Lung (tissue), 11 donors: ENCODE measurements at regions not wholly inside any gene's neighbourhood (a gene's known extent, or its start where the extent isn't known, plus 50 kb on each side); places are given as distances from the start of the nearest gene placed in this dataset.

Experiments
- ATAC-seq: fragments of 200-7000 bp; cut with Tn5 transposase; one replicate; pipeline ENCODE4 v1.9.1; 2020; ENCODE audit warnings: moderate number of reproducible peaks; ENCODE audit not compliant: insufficient read depth, low FRiP score
- DNase-seq, 3 donors: peaks; one replicate each; pipeline ENCODE4 v3.0.0-alpha.2; 2013 to 2017
- H3K27ac ChIP-seq, 2 donors: one replicate each; pipeline ENCODE4 v1.5.1; 2013; ENCODE audit warnings: mild to moderate bottlenecking in 2 of 2, moderate library complexity in 2 of 2, control low read depth in 1 of 2, inconsistent platforms in 1 of 2, low read depth in 1 of 2, low read length in 1 of 2
- H3K27me3 ChIP-seq, 3 donors: one replicate each; pipeline ENCODE4 v1.5.1; 2013; ENCODE audit warnings: low read length in 2 of 3; ENCODE audit not compliant: control insufficient read depth in 3 of 3, insufficient read depth in 3 of 3
- H3K36me3 ChIP-seq, 4 donors: one replicate each; pipeline ENCODE4 v1.5.1; 2013; ENCODE audit warnings: low read length in 4 of 4, mild to moderate bottlenecking in 1 of 4, moderate library complexity in 1 of 4; ENCODE audit not compliant: control insufficient read depth in 4 of 4, insufficient read depth in 4 of 4
- H3K4me1 ChIP-seq, 5 donors: one replicate each; pipeline ENCODE4 v1.5.1; 2013; ENCODE audit warnings: low read length in 5 of 5, mild to moderate bottlenecking in 2 of 5, moderate library complexity in 1 of 5; ENCODE audit not compliant: control insufficient read depth in 5 of 5, insufficient read depth in 5 of 5
- H3K4me3 ChIP-seq: one replicate; pipeline ENCODE4 v1.5.1; 2013; ENCODE audit warnings: mild to moderate bottlenecking, control low read depth, moderate library complexity
- H3K9ac ChIP-seq, 2 donors: one replicate each; pipeline ENCODE4 v1.5.1; 2013; ENCODE audit warnings: low read length in 2 of 2, control low read depth in 1 of 2; ENCODE audit not compliant: insufficient read depth in 1 of 2
- H3K9me3 ChIP-seq, 4 donors: one replicate each; pipeline ENCODE4 v1.5.1; 2013; ENCODE audit warnings: low read length in 3 of 4, mild to moderate bottlenecking in 1 of 4, moderate library complexity in 1 of 4; ENCODE audit not compliant: control insufficient read depth in 4 of 4, insufficient read depth in 3 of 4
- WGBS, 2 donors: extraction: QIAGEN DNeasy Blood & Tissue Kit; methylation state at CpG; one replicate each; pipeline ENCODE4 v1.1.7; 2013; 5-methylcytosine and 5-hydroxymethylcytosine counted together
- TF ChIP-seq, protein P1 (sequence below): IDR thresholded peaks from 2 replicates; pipeline ENCODE4 v1.5.1; 2012; ENCODE audit warnings: mild to moderate bottlenecking; ENCODE audit errors: control extremely low read depth, extremely low read depth
- donor health status: control.
- donor health status: control.
- donor health status: Bipolar disorder and iron deficiency.
- donor health status: healthy.
- donor health status: DM: yes; HTN: yes; CAD: no.

DNA sequence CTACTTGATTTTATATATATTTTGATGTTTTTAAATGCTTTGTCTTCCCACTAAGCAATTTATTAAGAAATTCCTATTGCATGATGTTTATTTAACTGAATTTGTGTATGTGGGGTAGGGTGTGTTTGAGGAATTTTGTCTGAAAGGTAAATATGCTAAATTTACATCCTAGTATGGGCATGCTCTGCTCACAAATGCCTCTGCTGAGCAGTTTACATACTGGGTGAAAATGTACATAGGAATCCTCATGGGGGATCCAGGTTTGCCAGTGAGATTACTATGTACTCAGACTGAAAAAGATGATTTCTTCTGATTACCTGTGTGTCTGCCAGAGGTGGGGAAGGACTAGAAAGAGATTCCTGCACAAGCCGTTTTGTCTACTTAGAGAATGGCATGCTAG, 126.6 kb downstream of the DISP1 start:
- Histone ChIP-seq H3K4me1 (peaks cover 0 to 9% (median 2%) of the 10 kb centered on the region in 5 donors), H3K9me3 (no peaks in the 10 kb centered on the region), H3K4me3 (no peak overlapping the region), H3K9ac (no peak overlapping the region), H3K27me3 (no peaks in the 10 kb centered on the region), H3K36me3 (peaks cover 0 to 8% (median 3%) of the 10 kb centered on the region in 4 donors), H3K27ac (no peak overlapping the region)
- no peak for DNase-seq
- ATAC-seq: no peak
- WGBS, 2 donors: 75 to 79% methylated on average over 1 of the region's 1 CpG
- TF ChIP-seq, protein P1, sequence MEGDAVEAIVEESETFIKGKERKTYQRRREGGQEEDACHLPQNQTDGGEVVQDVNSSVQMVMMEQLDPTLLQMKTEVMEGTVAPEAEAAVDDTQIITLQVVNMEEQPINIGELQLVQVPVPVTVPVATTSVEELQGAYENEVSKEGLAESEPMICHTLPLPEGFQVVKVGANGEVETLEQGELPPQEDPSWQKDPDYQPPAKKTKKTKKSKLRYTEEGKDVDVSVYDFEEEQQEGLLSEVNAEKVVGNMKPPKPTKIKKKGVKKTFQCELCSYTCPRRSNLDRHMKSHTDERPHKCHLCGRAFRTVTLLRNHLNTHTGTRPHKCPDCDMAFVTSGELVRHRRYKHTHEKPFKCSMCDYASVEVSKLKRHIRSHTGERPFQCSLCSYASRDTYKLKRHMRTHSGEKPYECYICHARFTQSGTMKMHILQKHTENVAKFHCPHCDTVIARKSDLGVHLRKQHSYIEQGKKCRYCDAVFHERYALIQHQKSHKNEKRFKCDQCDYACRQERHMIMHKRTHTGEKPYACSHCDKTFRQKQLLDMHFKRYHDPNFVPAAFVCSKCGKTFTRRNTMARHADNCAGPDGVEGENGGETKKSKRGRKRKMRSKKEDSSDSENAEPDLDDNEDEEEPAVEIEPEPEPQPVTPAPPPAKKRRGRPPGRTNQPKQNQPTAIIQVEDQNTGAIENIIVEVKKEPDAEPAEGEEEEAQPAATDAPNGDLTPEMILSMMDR: no peak

- peaks cover 0 to 11% (median 4%) of the 10 kb centered on the region in 4 donors for H3K36me3 ChIP-seq
- TF ChIP-seq, protein P1: no peak
- H3K4me3 ChIP-seq: no peak overlapping the region
- peaks cover 0 to 5% (median 2%) of the 10 kb centered on the region in 5 donors for H3K4me1 ChIP-seq
- H3K27me3 ChIP-seq: no peaks in the 10 kb centered on the region
- ATAC-seq (no peak), DNase-seq (no peak)
- H3K27ac ChIP-seq: no peak overlapping the region
- no peak overlapping the region for H3K9ac ChIP-seq
- no peaks in the 10 kb centered on the region for H3K9me3 ChIP-seq
- 66 to 76% methylated on average over 1 of the region's 1 CpG for WGBS, 2 donors
Measured at GRCh38 chr1:222946436-222946835, 131.6 kb downstream of the DISP1 start.

DNA sequence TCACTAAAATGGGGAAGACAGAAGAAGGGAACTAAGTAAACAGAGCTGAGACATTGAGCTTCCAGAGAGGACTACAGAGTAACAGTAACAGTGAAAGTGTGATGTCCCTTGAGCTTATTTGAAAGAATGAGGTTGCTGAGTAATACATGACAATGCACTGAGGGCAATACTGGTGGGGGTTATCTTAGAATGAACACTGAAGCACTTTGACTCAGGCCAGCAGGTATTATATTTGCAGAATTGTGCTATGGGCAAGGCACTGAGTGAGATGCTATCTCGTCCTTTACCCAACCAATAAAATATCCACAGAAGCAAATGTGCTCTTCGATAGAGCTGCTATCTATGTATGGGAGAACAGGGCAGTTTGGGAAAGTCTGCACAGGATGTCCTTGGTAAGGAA, 133.2 kb downstream of the DISP1 start:
- Histone ChIP-seq H3K4me1 (peaks cover 0 to 8% (median 2%) of the 10 kb centered on the region in 5 donors), H3K4me3 (no peak overlapping the region), H3K9ac (no peak overlapping the region), H3K36me3 (peaks cover 0 to 8% (median 2%) of the 10 kb centered on the region in 4 donors), H3K27me3 (no peaks in the 10 kb centered on the region), H3K27ac (no peak overlapping the region), H3K9me3 (no peaks in the 10 kb centered on the region)
- TF ChIP-seq, protein P1: no peak
- ATAC-seq: no peak
- no peak for DNase-seq
- 89 to 92% methylated on average over 2 of the region's 2 CpGs for WGBS, 2 donors

- Histone ChIP-seq H3K36me3 (peaks cover 0 to 4% (median 2%) of the 10 kb centered on the region in 4 donors), H3K4me3 (no peak overlapping the region), H3K27ac (no peak overlapping the region), H3K9ac (no peak overlapping the region), H3K4me1 (peaks cover 0 to 23% (median 2%) of the 10 kb centered on the region in 5 donors), H3K27me3 (no peaks in the 10 kb centered on the region), H3K9me3 (no peaks in the 10 kb centered on the region)
- ATAC-seq (no peak), DNase-seq (no peak)
- 84 to 86% methylated on average over 3 of the region's 3 CpGs for WGBS, 2 donors
- TF ChIP-seq, protein P1: no peak
Measured at GRCh38 chr1:222950892-222951291, 136.1 kb downstream of the DISP1 start.
